ENCODE measurements at regions not wholly inside any gene's neighbourhood (a gene's known extent, or its start where the extent isn't known, plus 50 kb on each side); places are given as distances from the start of the nearest gene placed in this dataset.

- no peaks in the 10 kb centered on the region for H3K4me1 ChIP-seq (ENCODE audit: control insufficient read depth in 5 of 5, insufficient read depth in 5 of 5, low read length in 5 of 5)
- no peak overlapping the region for H3K27ac ChIP-seq (ENCODE audit: low read depth in 1 of 2, low read length in 1 of 2)
- no peak for ATAC-seq (ENCODE audit: insufficient read depth, low FRiP score)
- DNase-seq: peak in 1 of 3 donors; percentile 21
- no peaks in the 10 kb centered on the region for H3K36me3 ChIP-seq (ENCODE audit: control insufficient read depth in 4 of 4, insufficient read depth in 4 of 4, low read length in 4 of 4)
- TF ChIP-seq CTCF (IDR thresholded peaks at IDR 0.05; ENCODE audit: control extremely low read depth, extremely low read depth): no peak
- H3K27me3 ChIP-seq (ENCODE audit: control insufficient read depth in 3 of 3, insufficient read depth in 3 of 3, low read length in 2 of 3): peaks cover 0 to 35% (median 16%) of the 10 kb centered on the region in 3 donors
- no peak overlapping the region for H3K4me3 ChIP-seq
- 45 to 61% methylated on average over 5 of the region's 5 CpGs for WGBS, 2 donors
- H3K9me3 ChIP-seq (ENCODE audit: control insufficient read depth in 4 of 4, insufficient read depth in 3 of 4, low read length in 3 of 4): peaks cover 0 to 1% (median 0%) of the 10 kb centered on the region in 4 donors
- H3K9ac ChIP-seq (ENCODE audit: insufficient read depth in 1 of 2, low read length in 2 of 2): no peak overlapping the region
Observed at GRCh38 chr16:54546521-54546920, 259.9 kb upstream of the IRX3 start.

GRCh38 chr16:54545854-54546511 is 259.4 kb upstream of the IRX3 start:
- Histone ChIP-seq H3K27ac (ENCODE audit: low read depth in 1 of 2, low read length in 1 of 2) (no peak overlapping the region), H3K9me3 (ENCODE audit: control insufficient read depth in 4 of 4, insufficient read depth in 3 of 4, low read length in 3 of 4) (peaks cover 0 to 1% (median 0%) of the 10 kb centered on the region in 4 donors), H3K9ac (ENCODE audit: insufficient read depth in 1 of 2, low read length in 2 of 2) (no peak overlapping the region), H3K4me3 (no peak overlapping the region), H3K4me1 (ENCODE audit: control insufficient read depth in 5 of 5, insufficient read depth in 5 of 5, low read length in 5 of 5) (no peaks in the 10 kb centered on the region), H3K36me3 (ENCODE audit: control insufficient read depth in 4 of 4, insufficient read depth in 4 of 4, low read length in 4 of 4) (no peaks in the 10 kb centered on the region), H3K27me3 (ENCODE audit: control insufficient read depth in 3 of 3, insufficient read depth in 3 of 3, low read length in 2 of 3) (peaks cover 0 to 37% (median 21%) of the 10 kb centered on the region in 3 donors)
- ATAC-seq (ENCODE audit: insufficient read depth, low FRiP score): no peak
- no peak for TF ChIP-seq CTCF (IDR thresholded peaks at IDR 0.05; ENCODE audit: control extremely low read depth, extremely low read depth)
- WGBS, 2 donors: 49 to 52% methylated on average over 14 of the region's 14 CpGs
- no peak for DNase-seq

- WGBS, 2 donors: 59 to 64% methylated on average over 7 of the region's 7 CpGs
- ATAC-seq (ENCODE audit: insufficient read depth, low FRiP score): no peak
- H3K27ac ChIP-seq (ENCODE audit: low read depth in 1 of 2, low read length in 1 of 2): no peak overlapping the region
- no peaks in the 10 kb centered on the region for H3K4me1 ChIP-seq (ENCODE audit: control insufficient read depth in 5 of 5, insufficient read depth in 5 of 5, low read length in 5 of 5)
- H3K4me3 ChIP-seq: no peak overlapping the region
- H3K27me3 ChIP-seq (ENCODE audit: control insufficient read depth in 3 of 3, insufficient read depth in 3 of 3, low read length in 2 of 3): peaks cover 0 to 50% (median 24%) of the 10 kb centered on the region in 3 donors
- H3K36me3 ChIP-seq (ENCODE audit: control insufficient read depth in 4 of 4, insufficient read depth in 4 of 4, low read length in 4 of 4): no peaks in the 10 kb centered on the region
- peak in 2 of 3 donors; percentile 18 to 49 for DNase-seq
- peaks cover 0 to 1% (median 0%) of the 10 kb centered on the region in 4 donors for H3K9me3 ChIP-seq (ENCODE audit: control insufficient read depth in 4 of 4, insufficient read depth in 3 of 4, low read length in 3 of 4)
- no peak for TF ChIP-seq CTCF (IDR thresholded peaks at IDR 0.05; ENCODE audit: control extremely low read depth, extremely low read depth)
- H3K9ac ChIP-seq (ENCODE audit: insufficient read depth in 1 of 2, low read length in 2 of 2): no peak overlapping the region
Observed at GRCh38 chr16:54544553-54545180, 258.1 kb upstream of the IRX3 start.
